Mesodermal cell (in vitro differentiated cells): ENCODE measurements at regions not wholly inside any gene's neighbourhood (a gene's known extent, or its start where the extent isn't known, plus 50 kb on each side); places are given as distances from the start of the nearest gene placed in this dataset.

Source experiments
- H3K27ac ChIP-seq: 2 replicates; pipeline ENCODE4 v1.7.0; 2013; ENCODE audit warnings: mild to moderate bottlenecking, low read depth, low read length, moderate library complexity; ENCODE audit not compliant: severe bottlenecking
- H3K36me3 ChIP-seq: 2 replicates; pipeline ENCODE4 v1.7.1; 2013; ENCODE audit warnings: mild to moderate bottlenecking, low read length, moderate library complexity; ENCODE audit not compliant: control insufficient read depth, insufficient read depth
- H3K4me1 ChIP-seq: one replicate; pipeline ENCODE4 v1.7.1; 2013; ENCODE audit warnings: mild to moderate bottlenecking, low read length; ENCODE audit not compliant: insufficient read depth, control insufficient read depth, poor library complexity, severe bottlenecking
- H3K4me3 ChIP-seq: 2 replicates; pipeline ENCODE4 v1.7.0; 2013; ENCODE audit warnings: low read length, control low read depth, mild to moderate bottlenecking; ENCODE audit not compliant: insufficient read depth, poor library complexity, severe bottlenecking; ENCODE audit errors: extremely low read depth
- H3K9me3 ChIP-seq: 2 replicates; pipeline ENCODE4 v1.7.1; 2013; ENCODE audit warnings: mild to moderate bottlenecking, low read length, moderate library complexity; ENCODE audit not compliant: control insufficient read depth
- WGBS, 2 experiments: methylation state at CpG; one replicate each; pipeline ENCODE4 v1.1.5; 2013; ENCODE audit warnings: missing lambda C conversion rate in 2 of 2; ENCODE audit not compliant: insufficient coverage in 2 of 2; 5-methylcytosine and 5-hydroxymethylcytosine counted together

DNA sequence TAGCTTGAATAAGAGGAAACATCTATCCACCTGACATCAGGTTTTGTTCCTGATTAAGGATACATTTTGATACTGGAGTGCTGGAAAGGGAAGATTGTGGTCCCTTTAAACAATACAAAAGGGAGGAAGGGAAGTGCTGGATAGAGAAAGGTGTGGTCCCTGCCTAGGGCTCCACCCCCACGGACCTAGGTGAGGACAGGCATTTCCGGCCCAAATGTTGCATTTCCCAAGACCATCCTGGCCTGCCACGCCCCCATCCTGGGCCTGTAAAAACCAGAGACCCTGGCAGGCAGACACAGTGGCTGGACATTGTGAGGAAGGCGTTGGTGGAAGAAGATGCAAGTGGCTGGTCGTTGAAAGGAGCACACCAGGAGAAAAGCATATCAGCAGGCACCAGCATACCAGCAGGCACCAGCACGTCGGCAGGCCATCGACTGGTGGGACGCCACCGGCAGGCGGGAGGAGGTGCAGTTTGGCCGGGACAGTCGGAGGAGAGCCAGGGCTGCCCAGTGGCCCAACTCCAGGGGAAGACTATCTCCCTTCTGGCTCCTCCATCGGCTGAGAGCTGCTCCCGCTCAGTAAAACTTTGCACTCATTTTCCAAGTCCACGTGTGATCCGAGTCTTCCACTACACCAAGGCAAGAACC lies 53.2 kb upstream of the AMN1 start:
- 87 to 88% methylated on average over 12 to 16 of the region's 17 CpGs for WGBS, 2 experiments
- Histone ChIP-seq H3K36me3 (no peaks in the 10 kb centered on the region), H3K4me1 (no peaks in the 10 kb centered on the region), H3K4me3 (no peak overlapping the region), H3K9me3 (no peaks in the 10 kb centered on the region), H3K27ac (no peak overlapping the region)

DNA sequence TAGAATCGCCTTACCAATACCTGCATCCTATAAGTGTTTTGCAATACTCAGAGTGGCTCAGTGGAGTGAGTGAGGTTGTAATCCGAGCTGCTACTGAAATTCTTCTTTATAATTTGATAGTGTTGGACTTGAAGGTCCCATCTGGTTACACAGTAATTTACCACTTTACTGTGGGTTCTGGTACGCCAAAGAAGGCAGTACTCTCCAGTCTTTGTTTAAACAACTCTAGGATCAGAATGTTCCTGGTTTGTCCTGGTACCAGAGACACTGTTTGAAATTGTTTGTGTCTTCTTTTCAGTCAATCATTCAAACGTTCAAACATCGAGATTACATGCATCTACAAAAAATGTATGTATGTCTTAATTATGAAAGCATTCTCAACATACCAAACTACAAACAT lies 51.3 kb upstream of the AMN1 start:
- H3K36me3 ChIP-seq = no peaks in the 10 kb centered on the region
- WGBS, 2 experiments = no CpG with 5 or more reads among the region's 5 CpGs
- no peaks in the 10 kb centered on the region for H3K9me3 ChIP-seq
- no peaks in the 10 kb centered on the region for H3K4me1 ChIP-seq
- H3K4me3 ChIP-seq = no peak overlapping the region
- no peak overlapping the region for H3K27ac ChIP-seq

GRCh38 chr12:31778687-31779086 lies 49.9 kb upstream of the AMN1 start:
- Histone ChIP-seq H3K36me3 (no peaks in the 10 kb centered on the region), H3K27ac (no peak overlapping the region), H3K4me3 (no peak overlapping the region), H3K9me3 (no peaks in the 10 kb centered on the region), H3K4me1 (peaks cover under 1% of the 10 kb centered on the region)
- WGBS, 2 experiments = 90 to 95% methylated on average over 5 of the region's 5 CpGs
